ENCODE measurements at regions not wholly inside any gene's neighbourhood (a gene's known extent, or its start where the extent isn't known, plus 50 kb on each side); places are given as distances from the start of the nearest gene placed in this dataset.

DNA sequence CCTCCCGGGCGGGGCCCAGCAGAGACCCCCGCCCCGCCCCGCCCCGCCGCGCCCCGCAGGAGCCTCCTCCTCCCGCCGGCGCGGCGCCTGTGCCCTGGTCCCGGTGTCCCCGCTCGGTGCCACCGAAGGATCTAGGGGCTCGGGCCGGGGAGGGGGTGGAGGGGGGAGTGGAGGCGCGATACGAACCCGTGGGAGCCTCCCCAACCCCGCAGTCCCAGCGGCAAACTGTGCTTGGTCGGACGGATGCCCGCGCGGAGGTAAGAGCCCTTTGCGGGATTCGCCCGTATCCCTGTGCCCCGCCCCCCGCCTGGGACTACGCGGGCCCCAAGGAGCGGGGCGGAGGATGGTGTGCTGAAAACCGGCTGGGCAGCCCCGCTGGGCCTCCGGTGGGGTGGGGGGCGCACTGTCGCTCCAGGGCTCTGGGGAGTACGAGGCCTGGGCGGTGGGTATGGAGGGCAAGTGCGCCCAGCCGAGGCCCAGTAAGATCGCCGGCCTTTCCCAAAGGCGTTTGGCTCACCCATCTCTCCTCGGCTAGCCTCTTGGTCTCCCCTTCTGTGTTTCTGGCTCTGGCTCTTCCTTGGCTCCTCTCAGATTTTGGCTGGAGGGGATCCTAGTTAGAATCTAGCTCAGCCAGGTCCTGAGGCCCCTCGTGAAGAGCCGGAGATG, 65.6 kb upstream of the POLG start:
- DNase-seq (ENCODE audit: low read depth in 2 of 2, low spot score in 1 of 2): no peak

DNA sequence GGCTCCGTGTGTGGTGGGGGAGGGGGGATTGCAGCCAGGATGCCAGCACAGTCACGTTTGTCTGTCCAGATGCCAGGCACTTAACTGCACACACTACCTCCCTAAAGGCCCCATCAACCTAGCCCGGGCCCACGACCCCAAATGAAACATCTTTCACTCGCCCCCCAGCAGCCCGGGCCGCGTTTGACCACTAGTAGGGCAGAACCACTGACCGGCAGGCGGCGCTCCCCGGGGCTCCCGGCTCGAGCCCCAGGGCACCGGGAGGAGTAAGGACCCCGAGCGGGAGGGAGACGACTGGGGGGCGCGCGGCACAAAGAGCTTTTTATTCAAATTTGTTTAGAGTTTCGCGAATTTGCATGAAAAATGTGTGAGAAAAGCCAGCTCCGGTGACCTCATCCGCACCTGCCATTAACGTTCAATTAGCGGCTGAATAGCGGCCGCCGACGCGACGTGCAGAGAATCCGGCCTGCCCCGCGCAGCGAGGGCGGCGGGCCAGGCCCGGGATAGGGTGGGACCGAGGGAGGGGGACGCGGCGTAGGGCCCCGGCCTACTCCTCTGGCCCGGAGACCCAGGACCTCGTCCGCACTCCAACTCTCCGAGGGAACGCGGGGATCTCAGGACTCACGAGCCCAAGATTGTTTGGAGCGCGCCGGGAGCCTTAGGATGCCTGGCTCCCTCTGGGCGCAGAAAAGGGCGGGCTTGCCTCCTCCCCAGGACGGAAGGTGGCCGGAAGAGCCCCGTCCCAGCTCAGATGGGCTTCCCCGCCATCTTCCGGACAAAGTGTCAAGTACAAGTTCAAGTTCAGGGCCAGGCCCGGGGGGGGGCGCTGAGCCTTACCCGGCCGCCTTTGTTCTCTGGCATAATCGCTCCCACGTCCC, 64.9 kb upstream of the POLG start:
- DNase-seq (ENCODE audit: low read depth in 2 of 2, low spot score in 1 of 2): no peak

DNA sequence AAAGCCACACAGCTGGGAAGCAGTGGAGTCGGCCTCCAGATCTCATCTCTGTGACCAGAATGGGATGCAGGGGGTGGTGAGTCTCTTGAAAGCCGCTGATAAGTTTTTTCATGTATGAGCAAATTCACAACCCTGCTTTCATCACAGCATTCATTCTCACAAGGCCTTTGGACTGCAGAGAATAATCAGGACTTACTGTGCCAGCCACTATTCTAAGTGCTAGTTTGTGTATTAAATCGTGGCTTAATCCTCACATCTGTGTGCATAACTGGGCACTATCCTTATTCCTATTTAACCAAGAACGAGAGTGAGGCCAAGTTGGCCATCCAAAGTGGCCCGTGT, 64.2 kb upstream of the POLG start:
- DNase-seq (ENCODE audit: low read depth in 2 of 2, low spot score in 1 of 2): no peak

- DNase-seq (ENCODE audit: low read depth in 2 of 2, low spot score in 1 of 2): no peak
These were observed 63.0 kb upstream of the POLG start for GRCh38 chr15:89397653-89398023.

- DNase-seq (ENCODE audit: low read depth in 2 of 2, low spot score in 1 of 2): no peak
These were observed 62.4 kb upstream of the POLG start for GRCh38 chr15:89396723-89397652.

- no peak for DNase-seq (ENCODE audit: low read depth in 2 of 2, low spot score in 1 of 2)
These were observed 61.4 kb upstream of the POLG start for GRCh38 chr15:89395996-89396395.

DNA sequence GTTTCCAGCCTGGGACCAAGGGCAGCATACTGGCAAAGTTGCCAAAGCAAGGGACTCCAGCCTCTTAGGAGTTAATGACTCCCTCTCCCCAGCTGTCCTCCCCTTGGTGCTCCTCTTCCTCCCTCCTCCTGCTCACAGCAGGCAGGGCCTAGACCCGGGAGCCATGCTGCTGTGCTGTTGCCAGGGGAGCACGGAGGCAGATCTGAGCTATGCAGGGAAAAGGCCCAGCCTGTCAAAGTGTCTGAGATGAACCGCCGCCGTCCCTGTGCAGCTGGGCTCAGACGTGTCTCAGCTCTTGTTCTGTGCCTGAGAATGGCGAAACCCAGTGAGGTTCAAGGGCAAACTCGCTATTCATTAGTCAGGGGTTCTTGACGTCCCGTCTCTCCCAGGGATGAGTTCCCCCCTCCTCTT, 60.8 kb upstream of the POLG start:
- no peak for DNase-seq (ENCODE audit: low read depth in 2 of 2, low spot score in 1 of 2)

DNA sequence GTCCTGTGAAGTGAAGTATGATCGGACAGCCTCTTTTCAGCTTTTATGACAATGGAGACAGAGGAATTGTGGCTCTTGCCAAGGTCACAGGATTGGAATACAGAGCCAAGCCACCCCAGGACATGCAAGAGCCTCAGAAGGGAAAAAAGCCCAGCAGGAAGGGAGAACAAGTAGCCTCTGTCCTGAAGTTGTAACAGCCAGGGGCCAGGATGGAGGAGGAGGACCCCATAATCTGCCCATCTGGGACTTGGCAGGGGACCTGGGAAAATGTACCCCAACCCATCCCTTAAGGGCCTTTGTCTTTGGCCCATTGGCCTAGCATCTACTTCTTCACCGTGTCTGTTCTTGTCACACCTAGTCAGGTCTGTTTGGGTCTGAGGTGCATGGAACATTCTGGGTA, 60.4 kb upstream of the POLG start:
- DNase-seq (ENCODE audit: low read depth in 2 of 2, low spot score in 1 of 2): no peak

DNA sequence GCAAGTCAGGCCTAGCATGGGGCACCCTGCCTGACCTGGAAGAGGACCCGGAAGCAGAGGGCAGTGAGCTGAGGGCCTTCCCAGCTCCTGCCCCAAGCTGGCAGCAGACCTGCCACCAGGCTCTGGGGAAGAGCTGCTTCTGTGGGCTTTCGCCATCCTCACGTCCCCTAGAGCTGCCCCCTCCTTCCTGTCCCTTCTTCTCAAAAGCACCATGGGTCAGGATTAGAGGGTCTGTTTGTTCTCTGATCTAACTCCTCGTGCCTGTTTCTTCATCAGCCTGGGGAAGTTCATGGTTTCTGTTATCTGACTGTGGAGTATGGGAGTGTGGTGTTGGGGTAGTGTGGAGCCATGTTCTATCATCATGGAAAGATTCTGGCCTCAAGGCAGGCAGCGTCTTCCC, 58.4 kb upstream of the POLG start:
- DNase-seq (ENCODE audit: low read depth in 2 of 2, low spot score in 1 of 2): no peak

- no peak for DNase-seq (ENCODE audit: low read depth in 2 of 2, low spot score in 1 of 2)
These were observed 57.1 kb upstream of the POLG start for GRCh38 chr15:89391685-89392257.

GRCh38 chr15:89389841-89390603, 55.4 kb upstream of the POLG start:
- no peak for DNase-seq (ENCODE audit: low read depth in 2 of 2, low spot score in 1 of 2)

DNA sequence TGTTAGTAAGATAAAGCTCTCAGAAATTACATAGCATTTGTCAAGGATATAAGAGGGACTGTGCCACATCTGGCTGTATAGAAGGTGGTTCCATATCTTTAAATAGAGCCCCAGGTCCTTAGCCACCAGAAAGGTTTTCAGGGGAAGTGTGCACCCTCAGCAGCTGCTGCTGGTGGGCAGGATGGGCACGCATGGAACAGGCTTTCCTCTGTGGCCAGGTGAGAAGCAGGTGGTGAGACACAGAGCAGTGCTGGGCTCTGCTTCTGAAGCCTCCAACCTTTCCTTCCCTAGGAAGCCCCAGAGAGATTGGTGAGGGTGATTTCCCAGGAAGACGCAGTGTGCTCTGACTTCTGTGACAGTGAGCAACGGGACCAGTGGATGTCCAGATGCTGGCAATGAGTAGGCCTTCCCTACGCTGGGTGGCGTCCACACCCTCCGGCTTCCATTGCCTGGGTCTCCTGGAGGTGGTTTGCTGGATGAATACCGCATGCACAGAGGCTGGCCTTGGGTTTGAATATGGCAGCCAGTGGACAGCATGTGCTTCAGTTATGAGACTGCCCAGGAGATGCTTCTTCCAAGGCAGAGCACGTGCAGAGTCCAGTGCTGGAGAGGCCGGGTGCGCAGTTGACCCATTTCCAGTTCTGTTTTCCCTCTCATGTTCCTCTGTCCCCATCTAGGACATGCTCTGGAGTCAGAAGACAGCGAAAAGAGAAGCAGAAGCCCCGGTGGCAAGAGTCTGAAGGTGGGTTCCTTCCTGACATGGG, 52.7 kb upstream of the POLG start:
- no peak for DNase-seq (ENCODE audit: low read depth in 2 of 2, low spot score in 1 of 2)

GRCh38 chr15:89385596-89386331, 51.1 kb upstream of the POLG start:
- DNase-seq (ENCODE audit: low read depth in 2 of 2, low spot score in 1 of 2): no peak
